ENCODE measurements at regions not wholly inside any gene's neighbourhood (a gene's known extent, or its start where the extent isn't known, plus 50 kb on each side); places are given as distances from the start of the nearest gene placed in this dataset.

DNA sequence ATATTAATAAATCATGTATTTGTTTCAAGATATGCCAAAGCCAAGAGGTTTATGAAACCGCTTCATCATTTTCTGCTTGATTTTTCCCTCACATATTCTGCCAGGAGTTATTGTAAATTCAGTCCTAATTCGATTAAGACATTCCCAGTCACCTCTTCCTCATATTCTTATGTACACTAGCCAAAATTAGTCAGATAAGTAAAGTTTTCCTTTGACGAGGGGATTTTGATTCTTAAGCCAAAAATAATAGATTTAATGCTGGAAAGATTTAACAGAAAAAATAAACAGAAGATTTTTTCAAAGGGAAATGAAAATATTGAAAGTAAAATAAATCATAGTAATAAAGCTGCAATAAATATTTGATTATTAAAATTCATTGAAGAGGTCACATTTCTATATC lies 51.0 kb upstream of the VEGFC start:
- Mint-ChIP-seq H3K27me3 (no peaks in the 10 kb centered on the region), H3K27ac (no peak overlapping the region), H3K36me3 (no peaks in the 10 kb centered on the region), H3K4me1 (no peaks in the 10 kb centered on the region), H3K9me3 (no peaks in the 10 kb centered on the region), H3K4me3 (no peak overlapping the region)

DNA sequence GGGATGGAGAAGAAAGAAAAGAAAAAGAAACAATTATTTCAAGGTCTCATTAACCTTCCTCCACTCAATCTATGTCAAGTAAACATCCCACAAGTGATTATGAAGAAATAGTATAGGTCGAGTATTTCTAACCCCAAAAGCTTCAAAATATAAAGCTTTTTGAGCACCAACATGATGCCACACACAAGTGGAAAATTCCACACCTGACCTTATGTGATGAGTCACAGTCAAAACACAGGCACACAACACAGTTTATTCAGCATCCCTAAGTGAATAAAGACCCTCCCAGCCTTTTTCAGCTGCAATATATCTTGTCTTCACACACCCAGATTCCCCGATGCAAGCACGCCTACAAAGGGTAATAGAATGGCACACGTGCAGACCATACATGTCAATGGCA lies 51.7 kb upstream of the VEGFC start:
- no peak overlapping the region for H3K4me3 Mint-ChIP-seq
- no peaks in the 10 kb centered on the region for H3K36me3 Mint-ChIP-seq
- H3K27ac Mint-ChIP-seq = no peak overlapping the region
- H3K9me3 Mint-ChIP-seq = no peaks in the 10 kb centered on the region
- H3K27me3 Mint-ChIP-seq = no peaks in the 10 kb centered on the region
- H3K4me1 Mint-ChIP-seq = no peaks in the 10 kb centered on the region

DNA sequence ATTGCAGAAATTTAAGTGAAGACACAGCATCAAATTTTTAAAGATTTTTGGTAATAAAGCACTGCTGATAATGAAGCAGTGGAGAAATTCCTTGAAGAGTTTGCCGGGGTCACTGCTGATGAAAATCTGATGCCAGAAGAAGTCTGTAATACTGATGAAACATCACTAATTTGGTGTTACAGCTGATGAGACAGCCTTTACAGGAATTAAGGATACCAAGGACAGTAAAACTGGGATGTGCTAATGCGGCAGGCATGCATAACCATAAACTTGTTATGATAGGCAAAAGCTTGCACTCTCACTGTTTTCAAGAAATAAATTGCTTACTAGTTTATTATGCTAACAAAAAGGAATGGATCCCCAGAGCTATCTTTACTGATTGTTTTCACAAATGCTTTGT lies 52.9 kb upstream of the VEGFC start:
- Mint-ChIP-seq H3K4me1 (no peaks in the 10 kb centered on the region), H3K36me3 (no peaks in the 10 kb centered on the region), H3K27me3 (no peaks in the 10 kb centered on the region), H3K27ac (no peak overlapping the region), H3K9me3 (no peaks in the 10 kb centered on the region), H3K4me3 (no peak overlapping the region)

DNA sequence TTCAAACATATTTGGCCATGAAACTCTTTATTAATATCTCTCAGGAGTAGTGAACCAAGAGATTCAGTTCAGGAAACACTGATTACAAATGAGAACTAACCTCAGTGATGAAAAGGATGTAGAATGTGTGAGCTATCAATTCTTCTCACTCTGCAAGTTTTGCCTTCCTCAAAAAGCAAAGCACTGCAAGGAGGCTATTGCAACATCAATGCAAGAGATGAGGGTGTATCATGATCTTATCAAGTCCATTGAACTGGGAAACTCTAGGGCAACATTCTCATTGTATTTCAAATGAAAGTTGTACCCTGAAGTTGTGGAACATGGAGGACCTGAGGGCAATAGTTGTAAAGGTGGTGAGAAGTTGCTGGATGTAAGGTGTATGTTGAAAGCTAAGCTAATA lies 56.4 kb upstream of the VEGFC start:
- H3K36me3 Mint-ChIP-seq = no peaks in the 10 kb centered on the region
- H3K27ac Mint-ChIP-seq = no peak overlapping the region
- no peaks in the 10 kb centered on the region for H3K27me3 Mint-ChIP-seq
- H3K4me3 Mint-ChIP-seq = no peak overlapping the region
- no peaks in the 10 kb centered on the region for H3K4me1 Mint-ChIP-seq
- H3K9me3 Mint-ChIP-seq = peaks cover 0 to 3% (median 0%) of the 10 kb centered on the region in 3 donors

DNA sequence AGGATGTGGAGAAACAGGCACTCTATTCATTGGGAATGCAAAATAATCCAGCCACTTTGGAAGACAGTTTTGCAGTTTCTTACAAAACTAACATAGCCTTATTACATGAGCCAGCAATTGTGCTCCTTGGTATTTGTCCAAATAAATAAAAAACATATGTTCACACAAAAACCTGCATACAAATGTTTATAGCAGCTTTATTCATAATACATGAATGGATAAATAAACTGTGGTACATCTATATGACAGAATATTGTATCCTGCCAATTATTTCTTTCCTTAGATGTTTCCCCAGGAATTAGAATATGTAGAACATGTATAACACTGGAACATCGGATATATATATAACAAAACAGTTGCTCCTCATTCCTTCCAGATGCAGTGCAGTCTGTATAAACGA lies 57.7 kb upstream of the VEGFC start:
- no peaks in the 10 kb centered on the region for H3K36me3 Mint-ChIP-seq
- H3K27ac Mint-ChIP-seq = no peak overlapping the region
- no peaks in the 10 kb centered on the region for H3K27me3 Mint-ChIP-seq
- no peak overlapping the region for H3K4me3 Mint-ChIP-seq
- H3K4me1 Mint-ChIP-seq = no peaks in the 10 kb centered on the region
- peaks cover 0 to 3% (median 0%) of the 10 kb centered on the region in 3 donors for H3K9me3 Mint-ChIP-seq

DNA sequence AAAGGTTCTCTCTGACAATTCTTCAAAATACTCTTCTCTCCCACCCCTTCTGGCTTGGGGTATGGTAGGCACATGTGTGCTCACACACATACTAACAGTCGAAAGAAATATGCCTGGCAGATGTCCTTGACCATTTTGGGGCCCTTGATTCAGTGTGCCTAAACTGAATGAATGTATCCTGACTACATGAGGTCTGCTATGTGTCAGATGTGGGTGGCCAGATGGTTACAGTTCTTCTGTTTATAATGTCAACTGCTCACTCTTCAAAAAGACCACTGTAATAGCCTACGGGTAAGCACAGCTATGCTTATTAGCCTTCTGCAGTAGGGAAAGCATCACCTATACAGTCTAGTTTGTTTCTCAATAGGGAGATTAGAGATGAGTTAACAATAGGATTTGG lies 63.7 kb upstream of the VEGFC start:
- peaks cover 2 to 8% (median 6%) of the 10 kb centered on the region in 3 donors for H3K9me3 Mint-ChIP-seq
- no peaks in the 10 kb centered on the region for H3K4me1 Mint-ChIP-seq
- no peaks in the 10 kb centered on the region for H3K27me3 Mint-ChIP-seq

DNA sequence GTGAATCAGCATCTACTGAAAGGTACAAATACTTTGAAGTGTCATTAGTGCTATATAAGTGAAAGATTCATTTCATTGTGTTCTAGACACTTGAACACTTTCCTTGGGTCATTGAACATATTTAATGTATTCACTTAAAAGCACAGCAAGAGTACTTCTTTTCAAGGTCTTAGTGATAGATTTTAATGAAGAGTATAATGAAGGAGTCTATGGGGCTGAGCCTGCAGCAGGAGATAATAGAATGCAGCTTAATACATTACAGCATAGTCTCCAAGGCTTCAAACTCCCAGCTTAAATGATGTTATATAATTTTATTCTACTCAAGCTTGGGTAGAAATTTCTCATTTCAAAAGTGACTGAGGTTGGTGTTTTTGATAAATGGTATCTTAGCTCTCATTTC lies 66.1 kb upstream of the VEGFC start:
- Mint-ChIP-seq H3K4me3 (no peak overlapping the region), H3K4me1 (no peaks in the 10 kb centered on the region), H3K36me3 (no peaks in the 10 kb centered on the region), H3K27ac (no peak overlapping the region), H3K27me3 (no peaks in the 10 kb centered on the region), H3K9me3 (peaks cover 6 to 13% (median 10%) of the 10 kb centered on the region in 3 donors)

More for the DNA sequence above, 63.7 kb upstream of the VEGFC start:
- Mint-ChIP-seq H3K36me3 (no peaks in the 10 kb centered on the region), H3K27ac (no peak overlapping the region), H3K4me3 (peak overlapping the region in 1 of 4 donors; percentile 79)

DNA sequence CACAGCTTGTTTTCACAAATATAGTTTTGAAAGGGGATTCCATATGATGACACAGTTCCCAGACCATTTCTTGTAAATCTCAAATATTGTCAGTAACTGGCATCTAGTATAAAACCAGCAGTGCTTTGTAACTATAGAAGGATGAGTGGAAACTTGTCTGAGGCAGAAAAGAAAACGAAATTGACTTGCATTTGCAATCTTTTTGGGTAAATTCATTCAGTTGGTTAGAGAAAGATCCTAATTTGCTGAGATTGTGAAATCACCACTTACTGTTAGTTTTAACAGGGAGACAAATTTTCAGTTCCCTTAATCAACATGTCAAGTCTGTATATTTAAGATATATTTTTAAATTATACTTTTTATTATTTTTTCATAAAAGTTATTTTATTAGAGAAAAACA lies 71.5 kb upstream of the VEGFC start:
- H3K4me1 Mint-ChIP-seq = no peaks in the 10 kb centered on the region

DNA sequence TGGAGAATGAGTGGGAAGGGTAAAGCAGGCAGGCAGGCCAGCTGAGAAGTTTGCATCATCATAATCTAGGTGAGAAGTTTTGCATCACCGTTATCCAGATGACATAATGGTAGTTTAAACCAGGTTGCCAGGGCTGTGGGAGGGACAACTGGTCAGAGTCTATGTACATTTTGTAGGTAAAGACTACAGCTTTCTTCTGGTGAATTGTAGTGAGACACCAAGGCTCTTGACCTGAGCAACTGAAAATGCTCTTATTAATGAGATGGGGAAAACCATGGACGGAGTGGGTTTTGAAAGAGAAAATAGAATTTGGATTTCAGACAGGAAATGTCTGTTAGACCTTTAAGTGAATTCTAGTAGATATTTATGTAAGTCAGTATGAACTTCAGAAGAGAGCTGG lies 76.0 kb upstream of the VEGFC start:
- H3K4me1 Mint-ChIP-seq = no peaks in the 10 kb centered on the region
- no peak overlapping the region for H3K4me3 Mint-ChIP-seq
- no peaks in the 10 kb centered on the region for H3K36me3 Mint-ChIP-seq
- no peaks in the 10 kb centered on the region for H3K27me3 Mint-ChIP-seq
- H3K9me3 Mint-ChIP-seq = peaks cover 2 to 16% (median 13%) of the 10 kb centered on the region in 3 donors
- no peak overlapping the region for H3K27ac Mint-ChIP-seq

More for the DNA sequence above, 71.5 kb upstream of the VEGFC start:
- H3K27ac Mint-ChIP-seq = no peak overlapping the region
- peaks cover 3 to 13% (median 10%) of the 10 kb centered on the region in 3 donors for H3K9me3 Mint-ChIP-seq
- H3K4me3 Mint-ChIP-seq = no peak overlapping the region
- no peaks in the 10 kb centered on the region for H3K27me3 Mint-ChIP-seq
- H3K36me3 Mint-ChIP-seq = no peaks in the 10 kb centered on the region

DNA sequence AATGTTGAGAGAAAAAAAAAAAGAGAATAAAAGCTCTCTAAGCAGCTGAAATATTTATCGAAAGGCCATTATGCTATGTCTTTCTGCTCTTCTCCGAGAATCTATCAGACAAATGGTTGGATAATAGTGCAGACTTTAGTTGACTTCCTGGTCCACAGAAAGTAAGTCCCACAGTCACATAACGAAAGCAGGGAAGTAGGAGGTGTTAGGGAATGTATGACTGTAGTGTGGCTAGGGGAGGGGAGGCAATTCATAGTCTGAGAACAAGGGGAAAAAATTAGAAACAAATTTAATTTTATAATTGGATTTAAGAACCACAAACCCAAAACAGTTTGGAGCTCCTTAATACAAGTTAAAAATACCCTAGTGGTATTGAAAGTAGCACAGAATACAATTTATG lies 79.7 kb upstream of the VEGFC start:
- no peak overlapping the region for H3K4me3 Mint-ChIP-seq
- H3K36me3 Mint-ChIP-seq = no peaks in the 10 kb centered on the region
- H3K27me3 Mint-ChIP-seq = no peaks in the 10 kb centered on the region
- H3K27ac Mint-ChIP-seq = no peak overlapping the region
- peaks cover 2 to 22% (median 19%) of the 10 kb centered on the region in 3 donors for H3K9me3 Mint-ChIP-seq
- H3K4me1 Mint-ChIP-seq = no peaks in the 10 kb centered on the region

DNA sequence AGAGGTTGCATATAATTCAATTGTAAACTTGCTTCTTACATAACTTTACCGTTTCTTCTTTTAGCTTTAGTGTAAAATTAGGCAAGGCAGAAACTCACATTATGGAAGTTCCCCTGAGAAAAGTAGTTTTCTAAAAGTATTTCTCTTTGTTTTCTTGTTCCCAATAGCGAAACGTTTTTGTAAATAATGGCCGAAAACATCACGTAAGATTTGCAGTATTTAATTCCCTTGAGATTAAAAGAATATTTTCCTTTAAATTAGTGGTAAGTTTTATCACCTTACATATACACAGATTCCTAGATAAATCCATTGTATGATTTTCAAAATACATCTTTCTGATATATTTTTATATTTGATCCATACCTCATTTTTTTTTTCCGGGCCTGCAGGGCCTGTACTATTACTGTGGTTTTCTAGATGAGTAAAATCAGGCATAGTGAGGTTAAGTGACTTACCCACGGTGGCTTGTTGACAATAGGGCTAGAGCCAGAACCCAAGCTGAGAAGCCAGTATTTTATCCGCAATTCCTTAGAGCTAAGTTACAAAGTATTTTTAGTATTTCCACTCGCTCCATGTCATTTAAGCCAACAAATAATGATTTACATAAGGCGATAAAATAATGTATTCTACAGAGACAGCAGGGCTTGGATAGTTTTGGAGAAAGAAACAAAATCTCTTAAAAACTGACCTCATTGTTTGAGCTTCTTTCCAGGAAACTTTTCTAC lies 82.2 kb upstream of the VEGFC start:
- Mint-ChIP-seq H3K4me3 (no peak overlapping the region), H3K4me1 (no peaks in the 10 kb centered on the region), H3K9me3 (peaks cover 2 to 22% (median 15%) of the 10 kb centered on the region in 3 donors), H3K27ac (no peak overlapping the region), H3K36me3 (no peaks in the 10 kb centered on the region), H3K27me3 (no peaks in the 10 kb centered on the region)

DNA sequence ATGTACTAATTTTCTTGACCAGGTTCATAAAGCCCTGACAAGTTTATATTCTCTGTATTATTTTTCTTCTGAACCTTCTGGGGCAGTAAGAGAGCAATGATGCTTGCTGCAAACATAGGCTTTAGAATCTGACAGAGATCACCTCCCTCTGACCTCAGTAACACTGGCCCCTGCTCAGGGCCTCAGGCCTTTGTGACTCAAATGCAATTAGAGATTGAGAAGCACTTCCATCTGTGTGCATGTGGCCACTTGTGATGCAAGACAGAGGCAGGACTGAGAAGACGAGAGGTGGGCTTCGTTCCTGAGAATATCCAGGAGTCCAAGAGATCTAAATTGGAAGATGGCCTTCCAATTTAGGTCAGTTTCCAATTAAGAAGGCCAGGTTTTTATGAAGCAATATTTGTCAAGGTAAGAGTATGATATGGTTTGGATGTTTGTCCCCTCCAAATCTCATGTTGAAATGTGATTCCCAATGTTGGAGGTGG lies 82.8 kb upstream of the VEGFC start:
- Mint-ChIP-seq H3K27me3 (no peaks in the 10 kb centered on the region), H3K4me1 (no peaks in the 10 kb centered on the region), H3K9me3 (peaks cover 2 to 18% (median 14%) of the 10 kb centered on the region in 3 donors), H3K27ac (no peak overlapping the region), H3K4me3 (no peak overlapping the region), H3K36me3 (no peaks in the 10 kb centered on the region)

DNA sequence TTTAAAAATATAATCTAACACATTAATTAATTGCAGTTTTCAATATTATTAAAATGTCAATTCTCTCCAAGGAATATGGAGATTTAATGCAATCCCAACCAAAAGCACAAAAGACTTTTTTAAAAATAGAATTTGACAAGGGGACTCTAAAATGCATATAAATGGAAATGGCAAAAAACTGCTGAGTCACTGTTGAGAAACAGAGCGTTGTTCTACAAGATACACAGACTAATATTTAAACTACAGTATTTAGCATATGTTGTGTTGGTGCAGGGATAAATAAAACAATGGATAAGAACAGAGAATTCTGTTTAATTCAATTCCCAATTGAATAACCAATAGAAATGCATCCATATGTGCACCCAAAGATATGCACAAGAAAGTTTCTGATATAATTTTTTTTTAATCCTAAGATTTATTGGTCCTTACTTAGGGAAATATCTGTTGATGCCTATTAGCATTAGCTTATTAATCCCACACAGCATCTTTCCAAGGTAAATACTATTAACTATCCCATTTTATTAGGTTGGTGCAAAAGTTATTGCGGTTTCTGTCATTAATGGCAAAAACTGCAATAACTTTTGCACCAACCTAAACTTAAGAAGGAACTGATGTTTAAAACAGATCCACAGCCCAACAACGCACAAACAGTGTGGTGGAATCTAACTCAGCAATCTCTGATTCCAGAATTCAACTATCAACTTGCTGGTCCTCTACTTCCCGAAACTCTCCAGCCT lies 86.8 kb upstream of the VEGFC start:
- H3K27ac Mint-ChIP-seq = no peak overlapping the region
- H3K4me3 Mint-ChIP-seq = no peak overlapping the region
- peaks cover 0 to 11% (median 7%) of the 10 kb centered on the region in 3 donors for H3K9me3 Mint-ChIP-seq
- H3K36me3 Mint-ChIP-seq = no peaks in the 10 kb centered on the region
- no peaks in the 10 kb centered on the region for H3K27me3 Mint-ChIP-seq
- no peaks in the 10 kb centered on the region for H3K4me1 Mint-ChIP-seq

DNA sequence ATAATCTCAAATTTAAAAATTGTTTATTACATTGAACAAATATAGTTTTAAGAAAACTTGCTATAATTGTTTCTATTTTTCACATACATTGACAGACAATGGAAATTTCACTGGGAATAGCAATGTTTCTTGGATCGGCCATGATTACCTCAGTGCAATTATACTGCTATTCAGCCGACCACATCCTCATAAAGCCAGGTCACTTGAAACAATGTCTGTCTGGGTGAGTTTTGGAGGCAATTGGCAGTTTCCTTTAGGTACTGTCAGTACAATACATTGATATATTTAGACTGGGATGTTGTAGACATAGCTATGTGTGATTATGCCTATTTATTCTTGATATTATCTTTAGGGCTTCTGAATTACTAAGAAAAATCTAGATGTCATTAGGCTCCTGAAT lies 89.5 kb upstream of the VEGFC start:
- no peak overlapping the region for H3K27ac Mint-ChIP-seq
- no peaks in the 10 kb centered on the region for H3K36me3 Mint-ChIP-seq
- H3K27me3 Mint-ChIP-seq = no peaks in the 10 kb centered on the region
- no peaks in the 10 kb centered on the region for H3K4me1 Mint-ChIP-seq
- H3K9me3 Mint-ChIP-seq = peaks cover 0 to 6% (median 0%) of the 10 kb centered on the region in 3 donors
- no peak overlapping the region for H3K4me3 Mint-ChIP-seq

DNA sequence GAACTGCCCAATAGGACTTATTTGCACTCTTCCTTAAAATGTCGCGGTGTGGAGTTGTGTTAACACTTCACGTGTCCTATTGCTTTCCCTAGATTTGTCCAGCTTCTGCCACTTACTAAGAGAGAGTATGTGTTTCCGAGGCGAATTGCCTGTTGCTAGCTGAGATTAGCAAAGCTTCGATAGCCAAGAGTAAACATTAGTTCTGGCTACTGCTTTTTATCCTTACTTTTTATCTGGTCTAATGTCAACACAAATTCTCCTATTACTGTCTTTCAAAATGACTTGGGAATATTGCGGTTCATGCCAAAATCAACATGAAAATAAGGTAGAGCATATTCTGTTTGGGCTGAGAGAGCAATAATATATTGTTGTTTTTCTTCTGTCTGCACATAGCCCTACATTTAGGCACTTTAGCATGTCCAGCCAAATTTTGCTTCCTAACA lies 90.4 kb upstream of the VEGFC start:
- Mint-ChIP-seq H3K27ac (no peak overlapping the region), H3K27me3 (no peaks in the 10 kb centered on the region), H3K9me3 (peaks cover 0 to 4% (median 0%) of the 10 kb centered on the region in 3 donors), H3K4me1 (no peaks in the 10 kb centered on the region), H3K36me3 (no peaks in the 10 kb centered on the region), H3K4me3 (no peak overlapping the region)
